ENCODE measurements at regions not wholly inside any gene's neighbourhood (a gene's known extent, or its start where the extent isn't known, plus 50 kb on each side); places are given as distances from the start of the nearest gene placed in this dataset.

GRCh38 chr2:194395818-194396217 lies 1261.2 kb upstream of the SLC39A10 start:
- no peak overlapping the region for H3K4me3 ChIP-seq
- TF ChIP-seq ZNF302 (CRISPR knock-in tag; IDR thresholded peaks at IDR 0.05) (no peak), MAFK (IDR thresholded peaks at IDR 0.05; ENCODE audit: partially characterized antibody) (no peak), PBX3 (IDR thresholded peaks at IDR 0.05) (no peak), USF2 (IDR thresholded peaks at IDR 0.05) (no peak), RARB (CRISPR knock-in tag; IDR thresholded peaks at IDR 0.05) (no peak), CTCF (IDR thresholded peaks at IDR 0.05) (no peak), RFX5 (IDR thresholded peaks at IDR 0.05) (no peak), RCOR1 (IDR thresholded peaks at IDR 0.05; ENCODE audit: low read depth, low read length) (no peak)
- ATAC-seq (no peak), DNase-seq (ENCODE audit: low read depth in 1 of 2, low spot score in 1 of 2) (no peak), FAIRE-seq (no peak)
- H3K4me1 ChIP-seq = no peaks in the 10 kb centered on the region
- ChIA-PET CTCF (no interaction called here), POLR2A (no interaction called here)
- no peak overlapping the region for H3K4me2 ChIP-seq
- H3K9me3 ChIP-seq = no peaks in the 10 kb centered on the region
- no peak overlapping the region for H3K27ac ChIP-seq
- 26% methylated on average over 3 of the region's 3 CpGs for WGBS (ENCODE audit: missing lambda C conversion rate)

- no peak overlapping the region for H3K4me2 ChIP-seq
- no peaks in the 10 kb centered on the region for H3K4me1 ChIP-seq
- 14% methylated on average over 1 of the region's 1 CpG for whole genome bisulfite sequencing (ENCODE audit: missing lambda C conversion rate)
- TF ChIP-seq HOXB5 (CRISPR knock-in tag; IDR thresholded peaks at IDR 0.05) (no peak), ATOH8 (CRISPR knock-in tag; IDR thresholded peaks at IDR 0.05; ENCODE audit: low read depth) (no peak), RARB (CRISPR knock-in tag; IDR thresholded peaks at IDR 0.05) (no peak), FOSB (CRISPR knock-in tag; IDR thresholded peaks at IDR 0.05) (no peak), EHF (CRISPR knock-in tag; IDR thresholded peaks at IDR 0.05) (no peak), ZFP36 (IDR thresholded peaks at IDR 0.05; ENCODE audit: borderline replicate concordance, partially characterized antibody) (no peak), MAFK (IDR thresholded peaks at IDR 0.05; ENCODE audit: partially characterized antibody) (no peak), SREBF2 (IDR thresholded peaks at IDR 0.05) (no peak), BCL3 (IDR thresholded peaks at IDR 0.05) (no peak), ELK1 (IDR thresholded peaks at IDR 0.05; ENCODE audit: low read depth, low read length) (no peak), GATA3 (IDR thresholded peaks at IDR 0.05; ENCODE audit: borderline replicate concordance) (no peak), CEBPB (IDR thresholded peaks at IDR 0.05) (no peak), PBX3 (IDR thresholded peaks at IDR 0.05) (no peak), MYC (IDR thresholded peaks at IDR 0.05; ENCODE audit: borderline replicate concordance, low read length) (no peak), CBX2 (IDR thresholded peaks at IDR 0.05; ENCODE audit: borderline replicate concordance, low read depth) (no peak), CHD4 (IDR thresholded peaks at IDR 0.05; ENCODE audit: borderline replicate concordance) (no peak), EP300 (IDR thresholded peaks at IDR 0.05) (no peak), RCOR1 (IDR thresholded peaks at IDR 0.05; ENCODE audit: low read depth, low read length) (no peak), TFCP2L1 (CRISPR knock-in tag; IDR thresholded peaks at IDR 0.05) (no peak), MAZ (IDR thresholded peaks at IDR 0.05; ENCODE audit: borderline replicate concordance, low read depth, low read length) (no peak)
- ATAC-seq (no peak), DNase-seq (ENCODE audit: low read depth in 1 of 2, low spot score in 1 of 2) (no peak), FAIRE-seq (no peak)
- ChIA-PET CTCF (no interaction called here), POLR2A (no interaction called here)
- H3K27ac ChIP-seq = no peak overlapping the region
- H3K9me3 ChIP-seq = peaks cover 10% of the 10 kb centered on the region; the same call in 2 of the 3 replicates
- no peak overlapping the region for H3K4me3 ChIP-seq
These were observed 1271.7 kb upstream of the SLC39A10 start for GRCh38 chr2:194385376-194385775.
